Suprapubic skin (tissue), 4 donors: ENCODE measurements at regions not wholly inside any gene's neighbourhood (a gene's known extent, or its start where the extent isn't known, plus 50 kb on each side); places are given as distances from the start of the nearest gene placed in this dataset.
"Not testable (repeated sequence)": the region's sequence is repeated elsewhere in the genome, so short reads cannot be mapped to it uniquely, and the experiment has no call there.

Experiments
- DNase-seq, 2 donors: peaks; one replicate each; pipeline ENCODE4 v3.0.0-alpha.2; 2019; ENCODE audit warnings: low spot score in 2 of 2
- H3K27ac ChIP-seq: fragments of 200-600 bp; sonication (generic); one replicate; pipeline ENCODE4 v1.5.1; 2019
- H3K27me3 ChIP-seq: fragments of 200-600 bp; sonication (generic); one replicate; pipeline ENCODE4 v1.5.1; 2019
- H3K36me3 ChIP-seq: fragments of 200-600 bp; sonication (generic); one replicate; pipeline ENCODE4 v1.5.1; 2019
- H3K4me1 ChIP-seq: fragments of 200-600 bp; sonication (generic); one replicate; pipeline ENCODE4 v1.5.1; 2019
- H3K4me3 ChIP-seq: fragments of 200-600 bp; sonication (generic); one replicate; pipeline ENCODE4 v1.5.1; 2019; ENCODE audit warnings: mild to moderate bottlenecking
- H3K9me3 ChIP-seq: fragments of 200-600 bp; sonication (generic); one replicate; pipeline ENCODE4 v1.5.1; 2019
- EP300 ChIP-seq: sonication (generic); formaldehyde crosslinking; IDR thresholded peaks from one replicate; pipeline ENCODE4 v1.6.1; 2017; ENCODE audit warnings: antibody characterized with exemption
- POLR2A ChIP-seq, 2 donors: fragments of 450-650 bp; IDR thresholded peaks; one replicate each; pipeline ENCODE4 v1.6.1; 2017; ENCODE audit warnings: antibody characterized with exemption in 2 of 2, mild to moderate bottlenecking in 2 of 2, moderate library complexity in 2 of 2
- POLR2AphosphoS5 ChIP-seq, 3 donors: sonication (generic); formaldehyde crosslinking; IDR thresholded peaks; one replicate each; pipeline ENCODE4 v1.6.1; 2017; ENCODE audit warnings: antibody characterized with exemption in 3 of 3
- WGBS: methylation state at CpG from one replicate; pipeline ENCODE4 v1.1.5; 2018; 5-methylcytosine and 5-hydroxymethylcytosine counted together
- TF ChIP-seq, protein P1 (sequence below), 2 donors: fragments of 200-600 bp in 1 of 2; fragments of 450-650 bp in 1 of 2; sonication (generic) in 1 of 2; IDR thresholded peaks; one replicate each; pipeline ENCODE4 v1.5.1; 2016 to 2019; ENCODE audit warnings: antibody characterized with exemption in 2 of 2, mild to moderate bottlenecking in 1 of 2, moderate library complexity in 1 of 2

DNA sequence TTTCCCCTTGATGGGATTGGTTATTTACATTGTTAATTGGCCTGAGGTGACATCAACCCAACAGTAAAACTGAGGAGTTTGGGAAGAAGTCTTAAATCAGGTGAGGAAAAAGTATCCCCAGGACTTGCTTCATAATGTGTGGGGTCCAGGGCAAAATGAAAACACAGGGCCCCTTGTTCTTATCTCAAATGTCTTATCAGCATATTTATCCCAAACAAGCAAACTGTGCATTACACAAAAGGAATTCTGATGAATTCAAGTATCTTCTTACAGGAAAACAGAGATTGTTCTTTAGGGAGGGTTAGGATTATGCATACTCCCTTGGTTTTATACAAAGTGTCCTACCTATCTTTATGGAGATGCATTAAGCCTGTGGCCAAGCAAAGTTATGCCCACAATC lies 178.4 kb downstream of the SPTSSA start:
- Histone ChIP-seq H3K27me3 (no peaks in the 10 kb centered on the region), H3K4me3 (no peak overlapping the region), H3K36me3 (no peaks in the 10 kb centered on the region), H3K4me1 (no peaks in the 10 kb centered on the region), H3K9me3 (no peaks in the 10 kb centered on the region), H3K27ac (no peak overlapping the region)
- no peak for TF ChIP-seq POLR2AphosphoS5 (IDR thresholded peaks at IDR 0.05)
- TF ChIP-seq POLR2A (IDR thresholded peaks at IDR 0.05) = no peak
- TF ChIP-seq, protein P1, sequence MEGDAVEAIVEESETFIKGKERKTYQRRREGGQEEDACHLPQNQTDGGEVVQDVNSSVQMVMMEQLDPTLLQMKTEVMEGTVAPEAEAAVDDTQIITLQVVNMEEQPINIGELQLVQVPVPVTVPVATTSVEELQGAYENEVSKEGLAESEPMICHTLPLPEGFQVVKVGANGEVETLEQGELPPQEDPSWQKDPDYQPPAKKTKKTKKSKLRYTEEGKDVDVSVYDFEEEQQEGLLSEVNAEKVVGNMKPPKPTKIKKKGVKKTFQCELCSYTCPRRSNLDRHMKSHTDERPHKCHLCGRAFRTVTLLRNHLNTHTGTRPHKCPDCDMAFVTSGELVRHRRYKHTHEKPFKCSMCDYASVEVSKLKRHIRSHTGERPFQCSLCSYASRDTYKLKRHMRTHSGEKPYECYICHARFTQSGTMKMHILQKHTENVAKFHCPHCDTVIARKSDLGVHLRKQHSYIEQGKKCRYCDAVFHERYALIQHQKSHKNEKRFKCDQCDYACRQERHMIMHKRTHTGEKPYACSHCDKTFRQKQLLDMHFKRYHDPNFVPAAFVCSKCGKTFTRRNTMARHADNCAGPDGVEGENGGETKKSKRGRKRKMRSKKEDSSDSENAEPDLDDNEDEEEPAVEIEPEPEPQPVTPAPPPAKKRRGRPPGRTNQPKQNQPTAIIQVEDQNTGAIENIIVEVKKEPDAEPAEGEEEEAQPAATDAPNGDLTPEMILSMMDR (IDR thresholded peaks at IDR 0.05) = no peak
- TF ChIP-seq EP300 = no peak
- DNase-seq = no peak

DNA sequence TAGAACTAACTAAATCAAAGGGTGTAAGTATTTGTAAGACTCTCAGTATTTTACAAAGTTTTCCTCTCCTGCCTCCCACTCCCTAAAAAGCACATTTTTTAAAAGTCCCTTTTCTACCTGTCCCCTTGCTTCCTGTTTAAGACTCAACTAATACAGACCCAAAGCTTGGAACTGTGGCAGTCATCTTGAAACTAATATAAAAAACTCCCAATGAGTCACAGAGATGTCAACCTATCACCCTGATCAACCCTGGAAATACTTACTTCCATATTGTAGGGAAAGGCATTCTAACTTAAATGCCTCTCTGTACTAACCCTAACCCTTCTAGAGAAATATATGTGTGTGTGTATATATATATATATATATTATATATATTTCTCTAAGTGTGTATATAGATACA lies 184.8 kb downstream of the SPTSSA start:
- no peak for TF ChIP-seq POLR2A (IDR thresholded peaks at IDR 0.05)
- no peak for TF ChIP-seq POLR2AphosphoS5 (IDR thresholded peaks at IDR 0.05)
- no peak for TF ChIP-seq EP300
- TF ChIP-seq, protein P1 (IDR thresholded peaks at IDR 0.05) = no peak
- Histone ChIP-seq H3K4me1 (no peaks in the 10 kb centered on the region), H3K4me3 (no peak overlapping the region), H3K27ac (no peak overlapping the region), H3K27me3 (no peaks in the 10 kb centered on the region), H3K36me3 (no peaks in the 10 kb centered on the region), H3K9me3 (no peaks in the 10 kb centered on the region)
- no peak for DNase-seq

DNA sequence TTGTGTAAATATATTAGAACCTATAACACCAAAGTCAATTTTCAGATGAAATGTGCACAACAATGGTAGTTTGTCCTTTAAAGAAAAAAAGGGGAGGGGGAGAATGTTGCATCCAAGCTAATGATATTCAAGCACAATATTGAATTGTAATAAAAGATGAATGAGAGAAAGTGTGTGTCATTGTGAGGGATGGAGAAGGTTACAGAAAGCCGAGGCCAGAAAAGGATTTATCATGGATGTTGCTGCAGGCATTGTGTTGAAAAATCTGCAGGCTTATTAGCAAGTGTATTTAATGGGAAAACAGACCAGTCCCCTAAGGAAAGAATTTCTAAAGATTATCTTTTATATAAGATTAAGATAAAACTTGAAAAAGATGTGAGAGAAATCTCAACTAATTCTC lies 186.5 kb downstream of the SPTSSA start:
- DNase-seq = no peak
- Histone ChIP-seq H3K27me3 (no peaks in the 10 kb centered on the region), H3K4me3 (no peak overlapping the region), H3K4me1 (no peaks in the 10 kb centered on the region), H3K36me3 (no peaks in the 10 kb centered on the region), H3K27ac (no peak overlapping the region), H3K9me3 (no peaks in the 10 kb centered on the region)
- 55% methylated on average over 1 of the region's 1 CpG for WGBS
- TF ChIP-seq, protein P1 (IDR thresholded peaks at IDR 0.05) = no peak
- no peak for TF ChIP-seq POLR2AphosphoS5 (IDR thresholded peaks at IDR 0.05)
- no peak for TF ChIP-seq EP300
- TF ChIP-seq POLR2A (IDR thresholded peaks at IDR 0.05) = no peak

DNA sequence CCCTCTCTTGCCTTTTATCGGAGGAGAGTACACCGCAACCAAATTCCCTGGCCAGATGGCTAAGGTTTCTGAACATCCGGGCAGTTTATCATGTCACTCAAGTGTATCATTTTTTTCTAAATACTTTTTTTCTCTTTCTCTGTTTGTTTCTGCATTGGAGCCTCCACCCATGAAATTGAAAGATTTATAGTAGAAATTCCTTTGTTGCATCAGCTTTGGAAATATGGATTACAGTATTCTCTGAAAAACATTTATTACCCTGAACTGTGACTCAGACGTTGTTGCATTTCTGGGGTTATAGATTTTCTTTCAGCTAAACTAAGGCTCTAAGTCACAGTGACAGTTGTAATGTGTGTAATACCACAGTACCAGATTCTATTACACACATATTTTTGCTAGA lies 187.0 kb downstream of the SPTSSA start:
- Histone ChIP-seq H3K4me1 (no peaks in the 10 kb centered on the region), H3K27ac (no peak overlapping the region), H3K9me3 (no peaks in the 10 kb centered on the region), H3K27me3 (no peaks in the 10 kb centered on the region), H3K36me3 (no peaks in the 10 kb centered on the region), H3K4me3 (no peak overlapping the region)
- 65% methylated on average over 4 of the region's 4 CpGs for whole genome bisulfite sequencing
- TF ChIP-seq, protein P1 (IDR thresholded peaks at IDR 0.05) = no peak
- TF ChIP-seq POLR2A (IDR thresholded peaks at IDR 0.05) = no peak
- no peak for TF ChIP-seq POLR2AphosphoS5 (IDR thresholded peaks at IDR 0.05)
- no peak for TF ChIP-seq EP300
- no peak for DNase-seq

DNA sequence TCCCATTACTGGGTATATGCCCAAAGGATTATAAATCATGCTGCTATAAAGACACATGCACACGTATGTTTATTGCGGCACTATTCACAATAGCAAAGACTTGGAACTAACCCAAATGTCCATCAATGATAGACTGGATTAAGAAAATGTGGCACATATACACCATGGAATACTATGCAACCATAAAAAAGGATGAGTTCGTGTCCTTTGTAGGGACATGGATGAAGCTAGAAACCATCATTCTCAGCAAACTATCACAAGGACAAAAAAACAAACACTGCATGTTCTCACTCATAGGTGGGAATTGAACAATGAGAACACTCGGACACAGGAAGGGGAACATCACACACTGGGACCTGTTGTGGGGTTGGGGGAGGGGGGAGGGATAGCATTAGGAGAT lies 188.3 kb downstream of the SPTSSA start:
- H3K4me3 ChIP-seq, H3K36me3 ChIP-seq, H3K4me1 ChIP-seq, H3K9me3 ChIP-seq, DNase-seq, H3K27ac ChIP-seq, H3K27me3 ChIP-seq: not testable (repeated sequence)
- WGBS = 98% methylated on average over 3 of the region's 4 CpGs

DNA sequence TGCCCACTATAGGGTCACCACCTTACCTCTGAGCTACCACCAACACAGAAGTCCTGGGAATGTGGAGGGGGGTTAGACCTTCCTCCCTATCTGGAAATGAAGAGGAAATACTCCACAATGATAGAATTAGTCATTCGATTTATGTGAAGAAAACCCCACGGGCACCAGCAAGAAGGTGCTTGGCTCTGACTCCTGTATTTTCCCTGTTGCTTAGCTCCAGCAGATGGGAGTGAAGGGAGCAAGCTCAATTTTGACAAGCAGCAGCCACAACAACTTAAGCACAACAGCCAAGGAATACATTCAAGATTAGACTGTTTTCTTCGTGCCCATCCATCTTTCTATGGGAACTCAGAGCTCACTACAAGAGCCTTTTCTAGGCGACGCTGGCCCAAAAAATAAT lies 191.7 kb downstream of the SPTSSA start:
- Histone ChIP-seq H3K27me3 (no peaks in the 10 kb centered on the region), H3K4me1 (no peaks in the 10 kb centered on the region), H3K27ac (no peak overlapping the region), H3K9me3 (no peaks in the 10 kb centered on the region), H3K4me3 (no peak overlapping the region), H3K36me3 (no peaks in the 10 kb centered on the region)
- DNase-seq = no peak
- TF ChIP-seq, protein P1 (IDR thresholded peaks at IDR 0.05) = no peak
- TF ChIP-seq EP300 = no peak
- TF ChIP-seq POLR2A (IDR thresholded peaks at IDR 0.05) = no peak
- TF ChIP-seq POLR2AphosphoS5 (IDR thresholded peaks at IDR 0.05) = no peak
- WGBS = 55% methylated on average over 5 of the region's 5 CpGs
